ENCODE measurements at regions not wholly inside any gene's neighbourhood (a gene's known extent, or its start where the extent isn't known, plus 50 kb on each side); places are given as distances from the start of the nearest gene placed in this dataset.

GRCh38 chr2:153770359-153770991, 101.2 kb upstream of the GALNT13 start:
- TF ChIP-seq CTCF (conservative IDR thresholded peaks at IDR 0.05), result peak; percentile 47
- DNase-seq (ENCODE audit: low read depth, low spot score), result no peak
- peaks cover 15% of the 10 kb centered on the region for H3K36me3 Mint-ChIP-seq (ENCODE audit: low read depth)
- H3K27me3 Mint-ChIP-seq (ENCODE audit: low read depth), result no peaks in the 10 kb centered on the region
- no peak overlapping the region for H3K4me3 Mint-ChIP-seq
- H3K27ac Mint-ChIP-seq (ENCODE audit: unreplicated experiment), result no peak overlapping the region
- H3K9me3 Mint-ChIP-seq, result peaks cover 22% of the 10 kb centered on the region
- no peaks in the 10 kb centered on the region for H3K4me1 Mint-ChIP-seq

GRCh38 chr2:153780241-153780640, 91.5 kb upstream of the GALNT13 start:
- no peak overlapping the region for H3K27ac Mint-ChIP-seq (ENCODE audit: unreplicated experiment)
- H3K36me3 Mint-ChIP-seq (ENCODE audit: low read depth), result no peaks in the 10 kb centered on the region
- no peak for DNase-seq (ENCODE audit: low read depth, low spot score)
- no peak for TF ChIP-seq CTCF (conservative IDR thresholded peaks at IDR 0.05)
- no peak overlapping the region for H3K4me3 Mint-ChIP-seq
- no peaks in the 10 kb centered on the region for H3K9me3 Mint-ChIP-seq
- H3K4me1 Mint-ChIP-seq, result peaks cover 4% of the 10 kb centered on the region
- no peaks in the 10 kb centered on the region for H3K27me3 Mint-ChIP-seq (ENCODE audit: low read depth)

DNA sequence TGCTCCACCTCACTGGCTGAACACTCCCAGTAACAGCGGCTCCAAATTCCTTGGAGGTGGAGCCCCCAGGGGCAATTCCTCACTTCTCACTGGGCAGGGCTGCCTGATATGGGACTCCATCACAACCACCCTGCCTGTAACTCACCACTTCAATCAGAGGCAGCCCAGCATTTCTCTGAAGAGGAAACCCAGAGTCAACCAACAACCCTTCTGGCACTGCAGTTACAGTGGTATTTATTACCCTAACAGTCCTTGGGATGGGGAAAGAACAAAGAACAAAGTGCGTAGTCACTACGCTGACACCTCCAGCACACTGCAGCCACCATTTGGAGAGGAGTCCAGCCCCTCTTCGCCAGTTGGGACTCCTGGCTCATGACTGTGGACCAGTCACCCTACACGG, 85.7 kb upstream of the GALNT13 start:
- Mint-ChIP-seq H3K36me3 (ENCODE audit: low read depth) (no peaks in the 10 kb centered on the region), H3K9me3 (peaks cover 6% of the 10 kb centered on the region), H3K27me3 (ENCODE audit: low read depth) (no peaks in the 10 kb centered on the region), H3K27ac (ENCODE audit: unreplicated experiment) (no peak overlapping the region), H3K4me1 (no peaks in the 10 kb centered on the region), H3K4me3 (no peak overlapping the region)
- DNase-seq (ENCODE audit: low read depth, low spot score), result no peak
- no peak for TF ChIP-seq CTCF (conservative IDR thresholded peaks at IDR 0.05)

DNA sequence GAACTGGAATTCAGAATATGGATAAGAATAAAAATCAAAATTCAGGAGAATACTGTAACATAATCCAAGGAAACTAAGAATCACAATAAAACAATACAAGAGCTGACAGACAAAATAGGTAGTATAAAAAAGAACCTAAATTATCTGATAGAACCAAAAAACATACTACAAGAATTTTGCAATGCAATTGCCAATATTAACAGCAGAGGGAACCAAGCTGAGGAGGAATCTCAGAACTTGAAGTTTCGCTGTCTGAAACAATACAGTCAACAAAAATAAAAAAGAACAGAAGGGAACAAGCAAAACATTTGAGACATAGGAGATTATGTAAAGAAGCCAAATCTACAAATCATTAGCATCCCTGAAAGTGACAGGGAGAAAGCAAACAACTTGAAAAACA, 84.1 kb upstream of the GALNT13 start:
- peaks cover 10% of the 10 kb centered on the region for H3K9me3 Mint-ChIP-seq
- no peak for TF ChIP-seq CTCF (conservative IDR thresholded peaks at IDR 0.05)
- H3K27me3 Mint-ChIP-seq (ENCODE audit: low read depth), result no peaks in the 10 kb centered on the region
- no peak overlapping the region for H3K27ac Mint-ChIP-seq (ENCODE audit: unreplicated experiment)
- H3K4me3 Mint-ChIP-seq, result no peak overlapping the region
- H3K36me3 Mint-ChIP-seq (ENCODE audit: low read depth), result no peaks in the 10 kb centered on the region
- H3K4me1 Mint-ChIP-seq, result no peaks in the 10 kb centered on the region
- DNase-seq (ENCODE audit: low read depth, low spot score), result no peak

DNA sequence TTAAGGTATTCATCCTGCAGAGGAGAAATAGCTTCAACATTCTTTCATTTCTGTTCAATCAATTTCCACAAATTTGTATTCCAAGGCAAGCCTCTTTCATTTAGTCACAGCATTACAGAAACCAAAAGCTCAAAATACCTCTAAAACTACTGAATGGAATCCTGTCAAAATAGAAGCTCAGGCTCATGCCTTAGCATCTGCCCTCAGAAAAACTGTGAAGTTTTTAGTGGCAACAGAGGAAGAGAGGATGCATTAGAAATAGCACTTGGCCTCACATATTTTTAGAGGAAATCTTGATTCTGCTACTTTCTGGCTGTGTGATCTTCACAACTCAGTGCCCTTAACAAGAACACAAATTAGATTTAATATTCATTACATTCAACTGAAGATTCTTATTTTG, 69.1 kb upstream of the GALNT13 start:
- TF ChIP-seq CTCF (conservative IDR thresholded peaks at IDR 0.05), result no peak
- Mint-ChIP-seq H3K4me3 (no peak overlapping the region), H3K36me3 (ENCODE audit: low read depth) (no peaks in the 10 kb centered on the region), H3K9me3 (no peaks in the 10 kb centered on the region), H3K4me1 (no peaks in the 10 kb centered on the region), H3K27ac (ENCODE audit: unreplicated experiment) (no peak overlapping the region), H3K27me3 (ENCODE audit: low read depth) (no peaks in the 10 kb centered on the region)
- DNase-seq (ENCODE audit: low read depth, low spot score), result no peak
